PC-9 (cell line): ENCODE measurements at regions not wholly inside any gene's neighbourhood (a gene's known extent, or its start where the extent isn't known, plus 50 kb on each side); places are given as distances from the start of the nearest gene placed in this dataset.

Experiments used
- CTCF ChIP-seq: fragments of 200-600 bp; sonication (generic); conservative IDR thresholded peaks from 2 replicates; pipeline ENCODE4 v1.6.1; 2017; ENCODE audit warnings: mixed run types, antibody characterized with exemption, mild to moderate bottlenecking, moderate library complexity
- EZH2 ChIP-seq: fragments of 200-600 bp; sonication (generic); IDR thresholded peaks from 2 replicates; pipeline ENCODE4 v1.8.0; 2017; ENCODE audit warnings: antibody characterized with exemption, low read depth

DNA sequence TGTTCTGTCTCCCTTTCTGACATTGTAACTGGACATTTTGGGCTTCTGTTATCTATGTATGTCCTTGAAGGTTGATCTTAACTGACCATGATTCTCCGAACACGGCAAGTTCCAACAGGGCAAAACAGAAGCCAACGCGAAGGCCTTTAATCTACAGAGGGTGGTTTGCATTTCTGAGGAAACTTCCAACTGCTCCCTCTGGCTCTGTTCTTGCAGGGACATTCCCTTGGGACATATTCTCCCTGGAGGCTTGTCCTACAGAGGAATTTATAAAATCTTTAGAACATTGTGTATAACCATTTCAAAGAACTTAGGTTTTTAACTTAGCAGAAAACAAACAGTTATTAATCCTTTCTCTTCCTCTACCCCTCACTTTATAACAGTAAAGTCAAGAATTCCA lies 189.0 kb upstream of the CDYL start:
- TF ChIP-seq CTCF (no peak), EZH2 (no peak)
